ENCODE measurements at regions not wholly inside any gene's neighbourhood (a gene's known extent, or its start where the extent isn't known, plus 50 kb on each side); places are given as distances from the start of the nearest gene placed in this dataset.

DNA sequence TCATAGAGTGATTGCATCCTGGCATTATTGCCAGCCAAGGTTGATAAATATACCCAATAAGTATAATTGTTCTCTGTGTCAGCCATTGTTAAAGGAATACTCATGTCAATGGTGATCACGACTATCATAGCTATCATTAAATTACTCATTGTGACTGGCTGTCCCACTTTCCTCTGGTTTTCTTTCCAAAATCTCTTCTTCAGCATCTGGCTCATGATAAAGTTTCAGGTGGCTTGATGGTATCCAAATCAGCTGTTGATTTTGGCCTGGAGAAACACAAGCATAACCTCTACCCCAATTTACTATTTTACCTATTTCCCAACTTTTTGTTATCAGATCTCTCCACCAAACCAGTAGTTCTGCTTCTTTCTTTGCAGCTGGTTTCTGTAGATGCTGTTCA is 67.1 kb upstream of the SPIN2A start:
- no peak for DNase-seq (ENCODE audit: low read depth)

- no peak for DNase-seq (ENCODE audit: low read depth)
Measured at GRCh38 chrX:57211906-57212305, 74.6 kb upstream of the FAAH2 start.

DNA sequence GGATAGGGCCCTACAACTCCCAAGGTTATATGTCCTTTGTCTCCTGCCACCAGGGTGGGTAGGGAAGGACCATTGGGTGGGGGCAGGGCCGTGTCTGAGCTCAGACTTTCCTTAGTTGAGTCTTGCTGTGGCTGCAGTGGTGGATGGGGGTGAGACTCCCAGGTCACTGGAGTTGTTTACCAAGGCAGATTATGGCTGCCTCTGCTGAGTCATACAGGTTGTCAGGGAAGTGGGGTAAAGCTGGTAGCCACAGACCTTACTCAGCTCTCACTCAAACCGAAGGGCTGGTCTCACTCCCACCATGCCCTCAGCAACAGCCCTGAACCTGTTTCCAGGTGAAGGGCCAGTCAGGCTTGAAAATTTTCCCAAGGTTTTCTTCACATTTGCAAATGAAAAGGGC is 58.8 kb upstream of the FAAH2 start:
- peak; percentile 64 for DNase-seq (ENCODE audit: low read depth)

DNA sequence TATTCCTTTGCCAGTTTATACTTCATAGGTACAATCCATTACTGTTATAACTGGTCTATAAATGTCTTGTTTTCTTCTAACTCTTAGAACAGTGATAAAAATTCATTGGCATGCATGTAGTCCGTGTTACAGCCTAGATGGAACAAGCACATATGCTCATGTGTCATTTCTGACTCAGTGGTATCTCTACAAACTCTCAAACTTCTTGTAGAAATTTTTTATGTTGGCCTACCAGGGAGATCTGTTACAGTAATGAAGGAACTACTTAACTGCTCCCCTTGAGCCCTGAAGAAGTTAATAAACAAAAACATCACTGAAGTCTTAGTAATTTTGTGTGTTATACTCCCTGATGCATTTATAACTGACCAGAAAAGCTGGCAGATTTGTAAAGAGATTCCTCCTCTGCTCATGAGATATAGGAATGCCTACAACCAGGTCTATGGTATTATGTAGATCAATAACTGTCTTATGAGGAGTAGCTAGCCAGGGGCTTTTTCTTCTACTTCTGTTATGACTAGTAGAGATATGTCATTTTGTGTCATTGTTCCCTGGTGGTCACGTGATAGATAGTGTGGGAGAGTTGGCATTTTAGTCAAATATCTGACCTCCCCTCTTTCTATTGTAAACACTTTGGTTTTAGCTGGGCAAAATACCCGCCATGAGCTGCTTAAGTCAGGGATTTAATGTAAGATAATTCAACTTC is 53.7 kb upstream of the FAAH2 start:
- DNase-seq (ENCODE audit: low read depth): no peak

All from HT1080 (cell line).